GM23338 (cell line): ENCODE measurements at regions not wholly inside any gene's neighbourhood (a gene's known extent, or its start where the extent isn't known, plus 50 kb on each side); places are given as distances from the start of the nearest gene placed in this dataset.

Experiments used
- CREB1 ChIP-seq: fragments of 250-450 bp; sonication (Bioruptor Pico); IDR thresholded peaks from 2 replicates; pipeline ENCODE4 v1.5.0; 2020; ENCODE audit warnings: low read depth, mild to moderate bottlenecking, moderate library complexity
- CTCF ChIP-seq, 2 experiments: fragments of 200-600 bp in 1 of 2; sonication (generic) in 1 of 2; conservative IDR thresholded peaks; 2 replicates each; pipeline versions ENCODE4 v1.5.1 to v1.6.1; 2016 to 2017; ENCODE audit warnings: antibody characterized with exemption in 2 of 2, low read depth in 2 of 2, mild to moderate bottlenecking in 2 of 2, moderate library complexity in 1 of 2
- ETS1 ChIP-seq: IDR thresholded peaks from 2 replicates; pipeline ENCODE4 v1.6.1; 2016; ENCODE audit warnings: antibody characterized with exemption
- EZH2 ChIP-seq: fragments of 200-600 bp; sonication (generic); IDR thresholded peaks from one replicate; pipeline ENCODE4 v1.8.0; 2017; ENCODE audit warnings: antibody characterized with exemption, mild to moderate bottlenecking, low read depth; ENCODE audit not compliant: unreplicated experiment
- EZH2phosphoT487 ChIP-seq: fragments of 200-600 bp; sonication (generic); IDR thresholded peaks from one replicate; pipeline ENCODE4 v1.8.1; 2018; ENCODE audit warnings: antibody characterized with exemption; ENCODE audit not compliant: unreplicated experiment
- JUNB ChIP-seq: IDR thresholded peaks from one replicate; pipeline ENCODE4 v1.6.1; 2016; ENCODE audit warnings: antibody characterized with exemption; ENCODE audit not compliant: unreplicated experiment
- POLR2AphosphoS5 ChIP-seq: IDR thresholded peaks from 2 replicates; pipeline ENCODE4 v1.6.1; 2016; ENCODE audit warnings: antibody characterized with exemption, low read depth
- REST ChIP-seq: IDR thresholded peaks from one replicate; pipeline ENCODE4 v1.6.1; 2018; ENCODE audit warnings: antibody characterized with exemption; ENCODE audit not compliant: unreplicated experiment
- ZNF114 ChIP-seq: fragments of 250-450 bp; sonication (Bioruptor Pico); IDR thresholded peaks from 2 replicates; pipeline ENCODE4 v1.5.0; 2020; ENCODE audit warnings: mild to moderate bottlenecking, moderate library complexity
- ZNF331 ChIP-seq: fragments of 250-450 bp; sonication (Bioruptor Pico); IDR thresholded peaks from 2 replicates; pipeline ENCODE4 v1.5.0; 2020; ENCODE audit warnings: low read depth, mild to moderate bottlenecking, moderate library complexity
- ZNF462 ChIP-seq: fragments of 250-450 bp; sonication (Bioruptor Pico); IDR thresholded peaks from 2 replicates; pipeline ENCODE4 v1.5.0; 2020; ENCODE audit warnings: mild to moderate bottlenecking, moderate library complexity

- TF ChIP-seq CTCF (conservative IDR thresholded peaks at IDR 0.05; ENCODE audit: low read depth in 2 of 2) (no peak), POLR2AphosphoS5 (no peak), EZH2 (no peak), ZNF331 (CRISPR knock-in tag) (no peak), REST (no peak), EZH2phosphoT487 (no peak), CREB1 (CRISPR knock-in tag) (no peak), ETS1 (no peak), ZNF114 (CRISPR knock-in tag) (no peak), JUNB (no peak), ZNF462 (CRISPR knock-in tag) (no peak)
Measured at GRCh38 chr5:109531262-109531661, 121.5 kb upstream of the PJA2 start.
